ENCODE measurements at regions not wholly inside any gene's neighbourhood (a gene's known extent, or its start where the extent isn't known, plus 50 kb on each side); places are given as distances from the start of the nearest gene placed in this dataset.

GRCh38 chr2:105647731-105648130 is 97.0 kb upstream of the NCK2 start:
- POLR2A ChIA-PET, result no interaction called here

More at GRCh38 chr2:105647731-105648130, 97.0 kb upstream of the NCK2 start:
- intact Hi-C loops (cut with micrococcal nuclease), result no loop called here
- Histone ChIP-seq H4K20me1 (ENCODE audit: insufficient read depth) (no peaks in the 10 kb centered on the region), H3K27me3 (ENCODE audit: insufficient read depth, low read length) (peaks cover 35% of the 10 kb centered on the region), H3K36me3 (ENCODE audit: control insufficient read depth in 1 of 2, insufficient read depth in 2 of 2, low read length in 2 of 2) (no peaks in the 10 kb centered on the region), H3K79me2 (ENCODE audit: insufficient read depth, low read length) (no peaks in the 10 kb centered on the region), H3K9ac (ENCODE audit: low read length) (no peak overlapping the region), H3K4me3 (replicated peaks in 1 of 2; ENCODE audit: low read depth in 1 of 2, low read length in 2 of 2) (no peak overlapping the region), H3K9me2 (ENCODE audit: insufficient read depth) (no peaks in the 10 kb centered on the region), H2AFZ (ENCODE audit: low read depth, low read length, poor library complexity, severe bottlenecking) (no peak overlapping the region), H3K4me2 (ENCODE audit: low read length) (no peak overlapping the region), H3K9me3 (ENCODE audit: control insufficient read depth in 1 of 2, insufficient read depth in 1 of 2, low read depth in 1 of 2, low read length in 2 of 2) (no peaks in the 10 kb centered on the region), H3K4me1 (ENCODE audit: control insufficient read depth in 1 of 2, insufficient read depth in 2 of 2, low read length in 2 of 2) (no peaks in the 10 kb centered on the region), H3K27ac (ENCODE audit: low read depth, low read length) (no peak overlapping the region)
- ATAC-seq (no peak), DNase-seq (ENCODE audit: low read depth, low spot score) (no peak)
- CTCF ChIA-PET, result no interaction called here
- RAD21 ChIA-PET (ENCODE audit: low non-redundant PET in 1 of 2, low total read pairs in 2 of 2, uncharacterized antibody in 2 of 2, unreplicated experiment in 2 of 2), result no interaction called here
- no peak for TF ChIP-seq CBX3 (IDR thresholded peaks at IDR 0.05; ENCODE audit: low read depth)
- TF ChIP-seq EGR1 (IDR thresholded peaks at IDR 0.05; ENCODE audit: low read depth), result no peak
- TF ChIP-seq SRF (IDR thresholded peaks at IDR 0.05; ENCODE audit: low read depth), result no peak
- TF ChIP-seq MAX (IDR thresholded peaks at IDR 0.05), result no peak
- TF ChIP-seq SIN3A (IDR thresholded peaks at IDR 0.05; ENCODE audit: low read depth), result no peak
- TF ChIP-seq TCF7L2 (IDR thresholded peaks at IDR 0.05; ENCODE audit: borderline replicate concordance, extremely low read depth, insufficient read depth, insufficient read length), result no peak
- TF ChIP-seq ZFX (IDR thresholded peaks at IDR 0.05), result no peak
- no peak for TF ChIP-seq YY1 (IDR thresholded peaks at IDR 0.05; ENCODE audit: extremely low read depth, insufficient replicate concordance, low read depth, low read length)
- TF ChIP-seq, protein P1, sequence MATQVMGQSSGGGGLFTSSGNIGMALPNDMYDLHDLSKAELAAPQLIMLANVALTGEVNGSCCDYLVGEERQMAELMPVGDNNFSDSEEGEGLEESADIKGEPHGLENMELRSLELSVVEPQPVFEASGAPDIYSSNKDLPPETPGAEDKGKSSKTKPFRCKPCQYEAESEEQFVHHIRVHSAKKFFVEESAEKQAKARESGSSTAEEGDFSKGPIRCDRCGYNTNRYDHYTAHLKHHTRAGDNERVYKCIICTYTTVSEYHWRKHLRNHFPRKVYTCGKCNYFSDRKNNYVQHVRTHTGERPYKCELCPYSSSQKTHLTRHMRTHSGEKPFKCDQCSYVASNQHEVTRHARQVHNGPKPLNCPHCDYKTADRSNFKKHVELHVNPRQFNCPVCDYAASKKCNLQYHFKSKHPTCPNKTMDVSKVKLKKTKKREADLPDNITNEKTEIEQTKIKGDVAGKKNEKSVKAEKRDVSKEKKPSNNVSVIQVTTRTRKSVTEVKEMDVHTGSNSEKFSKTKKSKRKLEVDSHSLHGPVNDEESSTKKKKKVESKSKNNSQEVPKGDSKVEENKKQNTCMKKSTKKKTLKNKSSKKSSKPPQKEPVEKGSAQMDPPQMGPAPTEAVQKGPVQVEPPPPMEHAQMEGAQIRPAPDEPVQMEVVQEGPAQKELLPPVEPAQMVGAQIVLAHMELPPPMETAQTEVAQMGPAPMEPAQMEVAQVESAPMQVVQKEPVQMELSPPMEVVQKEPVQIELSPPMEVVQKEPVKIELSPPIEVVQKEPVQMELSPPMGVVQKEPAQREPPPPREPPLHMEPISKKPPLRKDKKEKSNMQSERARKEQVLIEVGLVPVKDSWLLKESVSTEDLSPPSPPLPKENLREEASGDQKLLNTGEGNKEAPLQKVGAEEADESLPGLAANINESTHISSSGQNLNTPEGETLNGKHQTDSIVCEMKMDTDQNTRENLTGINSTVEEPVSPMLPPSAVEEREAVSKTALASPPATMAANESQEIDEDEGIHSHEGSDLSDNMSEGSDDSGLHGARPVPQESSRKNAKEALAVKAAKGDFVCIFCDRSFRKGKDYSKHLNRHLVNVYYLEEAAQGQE (IDR thresholded peaks at IDR 0.05; ENCODE audit: low read depth), result no peak
- TF ChIP-seq RAD21 (IDR thresholded peaks at IDR 0.05; ENCODE audit: low read depth), result no peak
- TF ChIP-seq EZH2 (IDR thresholded peaks at IDR 0.05), result no peak
- TF ChIP-seq FOSL1 (IDR thresholded peaks at IDR 0.05; ENCODE audit: low read depth), result no peak
- no TSS peak for BruUV-seq (replicated peaks)

Data from HCT116 (cell line).